Stomach smooth muscle (tissue), 2 donors: ENCODE measurements at regions not wholly inside any gene's neighbourhood (a gene's known extent, or its start where the extent isn't known, plus 50 kb on each side); places are given as distances from the start of the nearest gene placed in this dataset.
"Not testable (repeated sequence)": the region's sequence is repeated elsewhere in the genome, so short reads cannot be mapped to it uniquely, and the experiment has no call there.

Source experiments
- H3K27ac ChIP-seq: one replicate; pipeline ENCODE4 v1.7.0; 2013; ENCODE audit warnings: mild to moderate bottlenecking, low read length, inconsistent platforms
- H3K27me3 ChIP-seq, 2 donors: one replicate each; pipeline ENCODE4 v1.7.0; 2013; ENCODE audit warnings: low read length in 2 of 2; ENCODE audit not compliant: insufficient read depth in 2 of 2, control insufficient read depth in 1 of 2
- H3K36me3 ChIP-seq, 2 donors: one replicate each; pipeline ENCODE4 v1.7.0; 2013; ENCODE audit warnings: low read length in 2 of 2; ENCODE audit not compliant: control insufficient read depth in 2 of 2, insufficient read depth in 2 of 2
- H3K4me1 ChIP-seq: one replicate; pipeline ENCODE4 v1.7.0; 2013; ENCODE audit warnings: low read length; ENCODE audit not compliant: control insufficient read depth, insufficient read depth
- H3K4me3 ChIP-seq, 2 donors: one replicate each; pipeline ENCODE4 v1.7.0; 2013; ENCODE audit warnings: low read length in 2 of 2
- H3K9ac ChIP-seq, 2 donors: one replicate each; pipeline ENCODE4 v1.7.0; 2013; ENCODE audit warnings: low read length in 2 of 2, mild to moderate bottlenecking in 1 of 2
- H3K9me3 ChIP-seq, 2 donors: one replicate each; pipeline ENCODE4 v1.7.0; 2013; ENCODE audit warnings: low read length in 2 of 2; ENCODE audit not compliant: control insufficient read depth in 2 of 2
- donor health status: healthy.
- donor health status: Pancreatic carcinoma.

GRCh38 chr6:100228834-100229441 lies 234.9 kb upstream of the MCHR2 start:
- Histone ChIP-seq H3K27me3 (no peaks in the 10 kb centered on the region), H3K9ac (peak overlapping the region in 1 of 2 donors; percentile 54), H3K4me3 (peak overlapping the region; percentile 44 to 47), H3K27ac (no peak overlapping the region), H3K36me3 (no peaks in the 10 kb centered on the region), H3K4me1 (no peaks in the 10 kb centered on the region), H3K9me3 (no peaks in the 10 kb centered on the region)

GRCh38 chr6:100228437-100228833 lies 234.4 kb upstream of the MCHR2 start:
- peak overlapping the region in 1 of 2 donors; percentile 54 for H3K9ac ChIP-seq
- H3K27ac ChIP-seq: no peak overlapping the region

GRCh38 chr6:100226811-100227210 lies 232.8 kb upstream of the MCHR2 start:
- Histone ChIP-seq H3K36me3 (no peaks in the 10 kb centered on the region), H3K27me3 (no peaks in the 10 kb centered on the region), H3K4me1 (no peaks in the 10 kb centered on the region), H3K9ac (no peak overlapping the region), H3K9me3 (no peaks in the 10 kb centered on the region), H3K27ac (no peak overlapping the region), H3K4me3 (no peak overlapping the region)

More at GRCh38 chr6:100228437-100228833, 234.4 kb upstream of the MCHR2 start:
- Histone ChIP-seq H3K36me3 (no peaks in the 10 kb centered on the region), H3K27me3 (no peaks in the 10 kb centered on the region), H3K4me1 (no peaks in the 10 kb centered on the region), H3K4me3 (peak overlapping the region; percentile 44 to 47), H3K9me3 (no peaks in the 10 kb centered on the region)

GRCh38 chr6:100223952-100224351 lies 229.9 kb upstream of the MCHR2 start:
- H3K27ac ChIP-seq, H3K27me3 ChIP-seq, H3K4me1 ChIP-seq, H3K9me3 ChIP-seq, H3K9ac ChIP-seq, H3K4me3 ChIP-seq, H3K36me3 ChIP-seq: not testable (repeated sequence)

- Histone ChIP-seq H3K36me3 (no peaks in the 10 kb centered on the region), H3K4me1 (no peaks in the 10 kb centered on the region), H3K27me3 (no peaks in the 10 kb centered on the region), H3K27ac (no peak overlapping the region), H3K9me3 (no peaks in the 10 kb centered on the region), H3K4me3 (no peak overlapping the region), H3K9ac (no peak overlapping the region)
Observed at GRCh38 chr6:100220543-100220942, 226.5 kb upstream of the MCHR2 start.

- Histone ChIP-seq H3K4me3 (no peak overlapping the region), H3K27ac (no peak overlapping the region), H3K27me3 (no peaks in the 10 kb centered on the region), H3K36me3 (no peaks in the 10 kb centered on the region), H3K4me1 (no peaks in the 10 kb centered on the region), H3K9ac (no peak overlapping the region), H3K9me3 (no peaks in the 10 kb centered on the region)
Observed at GRCh38 chr6:100217225-100218012, 223.4 kb upstream of the MCHR2 start.

- Histone ChIP-seq H3K36me3 (no peaks in the 10 kb centered on the region), H3K27ac (no peak overlapping the region), H3K9ac (no peak overlapping the region), H3K4me1 (no peaks in the 10 kb centered on the region), H3K27me3 (no peaks in the 10 kb centered on the region), H3K9me3 (no peaks in the 10 kb centered on the region), H3K4me3 (no peak overlapping the region)
Observed at GRCh38 chr6:100216760-100217159, 222.7 kb upstream of the MCHR2 start.

GRCh38 chr6:100212131-100212530 lies 218.1 kb upstream of the MCHR2 start:
- Histone ChIP-seq H3K27me3 (peaks cover 0 to 2% of the 10 kb centered on the region in 2 donors), H3K9ac (no peak overlapping the region), H3K36me3 (no peaks in the 10 kb centered on the region), H3K27ac (no peak overlapping the region), H3K4me1 (no peaks in the 10 kb centered on the region), H3K4me3 (no peak overlapping the region), H3K9me3 (no peaks in the 10 kb centered on the region)

- Histone ChIP-seq H3K9ac (no peak overlapping the region), H3K9me3 (no peaks in the 10 kb centered on the region), H3K4me1 (no peaks in the 10 kb centered on the region), H3K4me3 (no peak overlapping the region), H3K27ac (no peak overlapping the region), H3K36me3 (no peaks in the 10 kb centered on the region), H3K27me3 (peaks cover 0 to 2% of the 10 kb centered on the region in 2 donors)
Observed at GRCh38 chr6:100210137-100211117, 216.4 kb upstream of the MCHR2 start.

GRCh38 chr6:100209323-100210136 lies 215.5 kb upstream of the MCHR2 start:
- H3K27me3 ChIP-seq: peaks cover 0 to 2% of the 10 kb centered on the region in 2 donors
- no peak overlapping the region for H3K27ac ChIP-seq
- H3K9me3 ChIP-seq: no peaks in the 10 kb centered on the region
- H3K4me3 ChIP-seq: no peak overlapping the region
- H3K4me1 ChIP-seq: no peaks in the 10 kb centered on the region
- no peak overlapping the region for H3K9ac ChIP-seq
- no peaks in the 10 kb centered on the region for H3K36me3 ChIP-seq
